ENCODE measurements at regions not wholly inside any gene's neighbourhood (a gene's known extent, or its start where the extent isn't known, plus 50 kb on each side); places are given as distances from the start of the nearest gene placed in this dataset.

- Histone ChIP-seq H4K20me1 (ENCODE audit: control insufficient read depth, extremely low read depth, insufficient read depth, low read length) (no peaks in the 10 kb centered on the region), H3K9me3 (ENCODE audit: control insufficient read depth, low read depth, low read length) (no peaks in the 10 kb centered on the region), H3K4me1 (ENCODE audit: control insufficient read depth, extremely low read depth, insufficient read depth, low read length) (no peaks in the 10 kb centered on the region), H3K79me2 (ENCODE audit: control insufficient read depth, insufficient read depth, low read length) (no peaks in the 10 kb centered on the region), H3K4me2 (ENCODE audit: control insufficient read depth, extremely low read depth, insufficient read depth, low read depth, low read length) (no peak overlapping the region), H3K27ac (ENCODE audit: control insufficient read depth, insufficient read depth, low read length) (no peak overlapping the region), H2AFZ (ENCODE audit: control insufficient read depth, low read length) (no peak overlapping the region), H3K9me1 (ENCODE audit: control insufficient read depth, extremely low read depth, insufficient read depth, low read length) (no peaks in the 10 kb centered on the region), H3K36me3 (ENCODE audit: control insufficient read depth in 2 of 2, extremely low read depth in 1 of 2, insufficient read depth in 2 of 2, low read length in 2 of 2) (no peaks in the 10 kb centered on the region), H3K9ac (ENCODE audit: control insufficient read depth, extremely low read depth, insufficient read depth, low read length) (no peak overlapping the region), H3K27me3 (ENCODE audit: control insufficient read depth, extremely low read depth, insufficient read depth, low read length) (peaks cover 13% of the 10 kb centered on the region), H3K4me3 (ENCODE audit: control insufficient read depth in 2 of 3, extremely low read depth in 1 of 3, insufficient read depth in 2 of 3, low read depth in 1 of 3, low read length in 3 of 3) (no peak overlapping the region)
- FAIRE-seq (no peak), DNase-seq (ENCODE audit: low read depth, low spot score) (no peak)
- TF ChIP-seq EZH2 (IDR thresholded peaks at IDR 0.05; ENCODE audit: low read length) (no peak), CTCF (optimal IDR thresholded peaks at IDR 0.05 in 1 of 3, IDR thresholded peaks at IDR 0.05 in 1 of 3, conservative IDR thresholded peaks at IDR 0.05 in 1 of 3; ENCODE audit: extremely low read depth in 1 of 3, insufficient read depth in 2 of 3, low read length in 3 of 3) (no peak)
- dilution Hi-C loops (cut with MboI; ENCODE audit: extremely low pct_ligation_motif_present, low sequenced_read_pairs), result no loop called here
Measured at GRCh38 chr2:217593732-217594131, 409.1 kb downstream of the TNS1 start.

GRCh38 chr2:217588266-217588665, 414.5 kb downstream of the TNS1 start:
- no peak overlapping the region for H2AFZ ChIP-seq (ENCODE audit: control insufficient read depth, low read length)
- no peaks in the 10 kb centered on the region for H3K9me1 ChIP-seq (ENCODE audit: control insufficient read depth, extremely low read depth, insufficient read depth, low read length)
- H3K27ac ChIP-seq (ENCODE audit: control insufficient read depth, insufficient read depth, low read length), result no peak overlapping the region
- dilution Hi-C loops (cut with MboI; ENCODE audit: extremely low pct_ligation_motif_present, low sequenced_read_pairs), result no loop called here
- H3K9me3 ChIP-seq (ENCODE audit: control insufficient read depth, low read depth, low read length), result no peaks in the 10 kb centered on the region
- FAIRE-seq (no peak), DNase-seq (ENCODE audit: low read depth, low spot score) (no peak)
- H3K4me2 ChIP-seq (ENCODE audit: control insufficient read depth, extremely low read depth, insufficient read depth, low read depth, low read length), result no peak overlapping the region
- H3K27me3 ChIP-seq (ENCODE audit: control insufficient read depth, extremely low read depth, insufficient read depth, low read length), result peaks cover 16% of the 10 kb centered on the region
- no peaks in the 10 kb centered on the region for H3K36me3 ChIP-seq (ENCODE audit: control insufficient read depth in 2 of 2, extremely low read depth in 1 of 2, insufficient read depth in 2 of 2, low read length in 2 of 2)
- no peaks in the 10 kb centered on the region for H3K4me1 ChIP-seq (ENCODE audit: control insufficient read depth, extremely low read depth, insufficient read depth, low read length)
- H4K20me1 ChIP-seq (ENCODE audit: control insufficient read depth, extremely low read depth, insufficient read depth, low read length), result no peaks in the 10 kb centered on the region
- H3K79me2 ChIP-seq (ENCODE audit: control insufficient read depth, insufficient read depth, low read length), result no peaks in the 10 kb centered on the region
- H3K4me3 ChIP-seq (ENCODE audit: control insufficient read depth in 2 of 3, extremely low read depth in 1 of 3, insufficient read depth in 2 of 3, low read depth in 1 of 3, low read length in 3 of 3), result no peak overlapping the region
- TF ChIP-seq CTCF (optimal IDR thresholded peaks at IDR 0.05 in 1 of 3, IDR thresholded peaks at IDR 0.05 in 1 of 3, conservative IDR thresholded peaks at IDR 0.05 in 1 of 3; ENCODE audit: extremely low read depth in 1 of 3, insufficient read depth in 2 of 3, low read length in 3 of 3) (no peak), EZH2 (IDR thresholded peaks at IDR 0.05; ENCODE audit: low read length) (no peak)
- no peak overlapping the region for H3K9ac ChIP-seq (ENCODE audit: control insufficient read depth, extremely low read depth, insufficient read depth, low read length)

Data from keratinocyte (primary cell).